ENCODE measurements at regions not wholly inside any gene's neighbourhood (a gene's known extent, or its start where the extent isn't known, plus 50 kb on each side); places are given as distances from the start of the nearest gene placed in this dataset.

DNA sequence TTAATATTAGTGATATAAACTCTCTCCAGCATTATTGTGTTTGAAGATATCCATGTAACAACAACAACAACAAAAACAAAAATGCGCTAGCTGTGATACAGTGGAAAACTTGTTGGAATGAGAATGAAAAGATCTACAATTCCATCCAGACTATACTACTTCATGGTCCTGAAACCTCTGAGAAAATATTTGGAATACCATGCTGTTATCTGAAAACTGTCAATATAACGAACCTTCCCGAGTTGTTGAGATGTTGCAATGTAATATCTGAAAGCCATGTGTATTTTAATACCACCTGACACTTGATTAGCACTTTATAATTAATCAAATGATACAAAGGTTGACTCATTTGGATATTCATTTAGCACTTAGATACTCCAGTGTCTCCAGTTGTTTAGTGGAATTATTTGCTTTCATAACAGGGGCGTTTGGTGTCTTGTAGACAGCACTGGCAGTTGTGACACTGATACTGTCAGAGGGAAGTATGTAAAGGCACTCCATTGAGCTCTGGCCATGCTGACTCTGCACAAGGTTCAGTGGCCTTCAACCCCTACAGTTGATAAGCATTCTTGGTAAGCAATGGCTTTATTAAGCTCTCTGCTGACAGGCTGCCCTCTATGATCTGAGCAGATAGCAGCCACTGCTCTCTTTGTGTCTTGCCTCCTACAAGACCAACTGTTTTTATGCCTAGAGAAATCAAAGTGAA lies 447.1 kb upstream of the SEL1L start:
- TF ChIP-seq POLR2AphosphoS5 (IDR thresholded peaks at IDR 0.05) (no peak), POLR2A (IDR thresholded peaks at IDR 0.05) (no peak), EP300 (IDR thresholded peaks at IDR 0.05) (no peak)
- TF ChIP-seq, protein P1, sequence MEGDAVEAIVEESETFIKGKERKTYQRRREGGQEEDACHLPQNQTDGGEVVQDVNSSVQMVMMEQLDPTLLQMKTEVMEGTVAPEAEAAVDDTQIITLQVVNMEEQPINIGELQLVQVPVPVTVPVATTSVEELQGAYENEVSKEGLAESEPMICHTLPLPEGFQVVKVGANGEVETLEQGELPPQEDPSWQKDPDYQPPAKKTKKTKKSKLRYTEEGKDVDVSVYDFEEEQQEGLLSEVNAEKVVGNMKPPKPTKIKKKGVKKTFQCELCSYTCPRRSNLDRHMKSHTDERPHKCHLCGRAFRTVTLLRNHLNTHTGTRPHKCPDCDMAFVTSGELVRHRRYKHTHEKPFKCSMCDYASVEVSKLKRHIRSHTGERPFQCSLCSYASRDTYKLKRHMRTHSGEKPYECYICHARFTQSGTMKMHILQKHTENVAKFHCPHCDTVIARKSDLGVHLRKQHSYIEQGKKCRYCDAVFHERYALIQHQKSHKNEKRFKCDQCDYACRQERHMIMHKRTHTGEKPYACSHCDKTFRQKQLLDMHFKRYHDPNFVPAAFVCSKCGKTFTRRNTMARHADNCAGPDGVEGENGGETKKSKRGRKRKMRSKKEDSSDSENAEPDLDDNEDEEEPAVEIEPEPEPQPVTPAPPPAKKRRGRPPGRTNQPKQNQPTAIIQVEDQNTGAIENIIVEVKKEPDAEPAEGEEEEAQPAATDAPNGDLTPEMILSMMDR (IDR thresholded peaks at IDR 0.05): no peak

Measured in sigmoid colon (tissue), 4 donors.